ENCODE measurements at regions not wholly inside any gene's neighbourhood (a gene's known extent, or its start where the extent isn't known, plus 50 kb on each side); places are given as distances from the start of the nearest gene placed in this dataset.

DNA sequence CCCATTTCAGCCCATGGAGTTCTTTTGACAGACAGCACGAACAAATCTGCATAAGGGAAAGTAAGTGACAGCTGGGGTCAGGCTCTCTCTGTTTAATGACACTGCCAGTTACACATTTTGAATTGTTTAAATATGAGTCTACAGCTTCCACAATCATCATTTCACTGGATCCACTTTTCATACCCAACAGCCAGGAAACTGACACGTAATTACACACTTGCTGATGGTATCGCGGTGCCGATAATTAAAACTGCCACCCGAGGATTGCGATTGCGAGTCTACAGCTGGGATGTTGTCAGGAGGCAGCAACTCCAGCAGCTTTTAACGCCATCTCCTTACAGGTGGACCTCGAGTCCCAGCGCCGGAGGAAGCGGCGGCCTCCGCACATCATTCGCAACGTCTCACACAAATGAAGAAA lies 230.8 kb upstream of the MGMT start:
- H3K27me3 ChIP-seq (ENCODE audit: insufficient read depth, low read length), result no peaks in the 10 kb centered on the region
- no peaks in the 10 kb centered on the region for H3K36me3 ChIP-seq (ENCODE audit: insufficient read depth, low read length)
- POLR2A ChIA-PET (ENCODE audit: partially characterized antibody), result no interaction called here
- no peak overlapping the region for H3K4me3 ChIP-seq (ENCODE audit: low read length in 2 of 2)
- intact Hi-C loops (cut with micrococcal nuclease), result no loop called here
- CTCF ChIA-PET (ENCODE audit: partially characterized antibody), result no interaction called here
- DNase-seq, result no peak
- no peaks in the 10 kb centered on the region for H3K4me1 ChIP-seq (ENCODE audit: insufficient read depth, low read length)
- no peaks in the 10 kb centered on the region for H3K36me3 Mint-ChIP-seq
- no peaks in the 10 kb centered on the region for H3K9me3 ChIP-seq (ENCODE audit: control insufficient read depth in 1 of 2, low read length in 2 of 2)
- no peak overlapping the region for H3K4me3 Mint-ChIP-seq
- no peak overlapping the region for H3K27ac Mint-ChIP-seq
- H3K4me1 Mint-ChIP-seq, result peaks cover 0 to 2% (median 0%) of the 10 kb centered on the region in 4 donors
- H3K27me3 Mint-ChIP-seq, result no peaks in the 10 kb centered on the region
- H3K9me3 Mint-ChIP-seq, result no peaks in the 10 kb centered on the region
- H3K27ac ChIP-seq (ENCODE audit: low read depth, low read length), result no peak overlapping the region

- no peaks in the 10 kb centered on the region for H3K36me3 Mint-ChIP-seq
- H3K9me3 Mint-ChIP-seq, result no peaks in the 10 kb centered on the region
- Histone ChIP-seq H3K9me3 (ENCODE audit: control insufficient read depth in 1 of 2, low read length in 2 of 2) (no peaks in the 10 kb centered on the region), H3K27me3 (ENCODE audit: insufficient read depth, low read length) (no peaks in the 10 kb centered on the region), H3K4me1 (ENCODE audit: insufficient read depth, low read length) (no peaks in the 10 kb centered on the region), H3K36me3 (ENCODE audit: insufficient read depth, low read length) (no peaks in the 10 kb centered on the region), H3K27ac (ENCODE audit: low read depth, low read length) (no peak overlapping the region), H3K4me3 (ENCODE audit: low read length in 2 of 2) (no peak overlapping the region)
- intact Hi-C loops (cut with micrococcal nuclease), result no loop called here
- CTCF ChIA-PET (ENCODE audit: partially characterized antibody), result no interaction called here
- H3K4me3 Mint-ChIP-seq, result no peak overlapping the region
- no peaks in the 10 kb centered on the region for H3K4me1 Mint-ChIP-seq
- H3K27me3 Mint-ChIP-seq, result peaks cover 0 to 1% of the 10 kb centered on the region in 2 donors
- POLR2A ChIA-PET (ENCODE audit: partially characterized antibody), result no interaction called here
- no peak overlapping the region for H3K27ac Mint-ChIP-seq
- DNase-seq, result no peak
These were observed 225.6 kb upstream of the MGMT start for GRCh38 chr10:129241461-129241860.

DNA sequence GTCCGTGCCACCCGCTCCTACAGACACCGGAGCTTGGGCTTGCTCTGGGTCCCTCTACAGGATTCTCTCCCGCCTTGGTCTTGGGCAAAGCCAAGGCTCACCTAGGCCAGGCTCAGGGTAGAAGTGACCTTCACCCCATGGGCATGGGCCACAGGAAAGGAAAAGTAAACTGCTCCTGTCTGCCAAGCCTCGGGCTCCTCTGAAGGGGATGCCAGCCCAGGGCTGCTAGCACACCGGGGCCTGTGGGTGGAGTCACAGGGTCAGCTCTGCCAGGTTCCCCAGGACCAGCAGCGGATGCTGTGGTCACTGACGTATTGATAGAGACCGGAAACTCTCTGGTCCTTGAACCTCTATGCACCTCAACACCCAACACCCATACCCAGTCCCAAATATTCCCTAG lies 222.7 kb upstream of the MGMT start:
- Histone ChIP-seq H3K36me3 (ENCODE audit: insufficient read depth, low read length) (no peaks in the 10 kb centered on the region), H3K4me3 (ENCODE audit: low read length in 2 of 2) (no peak overlapping the region), H3K9me3 (ENCODE audit: control insufficient read depth in 1 of 2, low read length in 2 of 2) (no peaks in the 10 kb centered on the region), H3K4me1 (ENCODE audit: insufficient read depth, low read length) (no peaks in the 10 kb centered on the region), H3K27me3 (ENCODE audit: insufficient read depth, low read length) (no peaks in the 10 kb centered on the region), H3K27ac (ENCODE audit: low read depth, low read length) (no peak overlapping the region)
- Mint-ChIP-seq H3K27ac (no peak overlapping the region), H3K27me3 (peaks cover 0 to 1% of the 10 kb centered on the region in 2 donors), H3K4me1 (no peaks in the 10 kb centered on the region), H3K4me3 (no peak overlapping the region), H3K9me3 (no peaks in the 10 kb centered on the region), H3K36me3 (no peaks in the 10 kb centered on the region)
- DNase-seq, result no peak
- ChIA-PET POLR2A (ENCODE audit: partially characterized antibody) (no interaction called here), CTCF (ENCODE audit: partially characterized antibody) (no interaction called here)
- intact Hi-C loops (cut with micrococcal nuclease), result no loop called here

DNA sequence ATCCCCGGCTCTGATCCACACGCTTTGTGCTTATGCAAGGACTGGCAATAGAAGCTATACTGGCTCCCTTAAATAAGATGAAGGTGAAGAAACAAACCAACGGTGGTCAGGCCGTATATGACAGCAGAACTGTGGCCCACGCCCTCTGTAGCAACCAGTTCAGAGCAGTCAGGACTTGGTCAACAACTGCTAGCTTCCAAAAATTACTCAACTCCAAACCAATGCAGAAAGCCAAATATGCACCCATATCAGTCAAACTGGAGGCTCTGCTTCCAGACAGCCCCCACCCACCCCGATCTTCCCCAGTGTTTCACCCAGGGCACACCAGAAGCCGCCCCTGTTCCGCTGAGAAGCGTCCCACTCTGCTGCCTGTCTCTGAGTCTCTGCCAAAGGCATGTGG lies 222.3 kb upstream of the MGMT start:
- ChIA-PET CTCF (ENCODE audit: partially characterized antibody) (no interaction called here), POLR2A (ENCODE audit: partially characterized antibody) (no interaction called here)
- DNase-seq, result no peak
- no peaks in the 10 kb centered on the region for H3K4me1 ChIP-seq (ENCODE audit: insufficient read depth, low read length)
- Mint-ChIP-seq H3K27me3 (peaks cover 0 to 1% of the 10 kb centered on the region in 2 donors), H3K4me1 (no peaks in the 10 kb centered on the region), H3K36me3 (no peaks in the 10 kb centered on the region), H3K27ac (no peak overlapping the region), H3K4me3 (no peak overlapping the region), H3K9me3 (no peaks in the 10 kb centered on the region)
- no peak overlapping the region for H3K4me3 ChIP-seq (ENCODE audit: low read length in 2 of 2)
- intact Hi-C loops (cut with micrococcal nuclease), result no loop called here
- H3K27ac ChIP-seq (ENCODE audit: low read depth, low read length), result no peak overlapping the region
- no peaks in the 10 kb centered on the region for H3K9me3 ChIP-seq (ENCODE audit: control insufficient read depth in 1 of 2, low read length in 2 of 2)
- H3K27me3 ChIP-seq (ENCODE audit: insufficient read depth, low read length), result no peaks in the 10 kb centered on the region
- H3K36me3 ChIP-seq (ENCODE audit: insufficient read depth, low read length), result no peaks in the 10 kb centered on the region

DNA sequence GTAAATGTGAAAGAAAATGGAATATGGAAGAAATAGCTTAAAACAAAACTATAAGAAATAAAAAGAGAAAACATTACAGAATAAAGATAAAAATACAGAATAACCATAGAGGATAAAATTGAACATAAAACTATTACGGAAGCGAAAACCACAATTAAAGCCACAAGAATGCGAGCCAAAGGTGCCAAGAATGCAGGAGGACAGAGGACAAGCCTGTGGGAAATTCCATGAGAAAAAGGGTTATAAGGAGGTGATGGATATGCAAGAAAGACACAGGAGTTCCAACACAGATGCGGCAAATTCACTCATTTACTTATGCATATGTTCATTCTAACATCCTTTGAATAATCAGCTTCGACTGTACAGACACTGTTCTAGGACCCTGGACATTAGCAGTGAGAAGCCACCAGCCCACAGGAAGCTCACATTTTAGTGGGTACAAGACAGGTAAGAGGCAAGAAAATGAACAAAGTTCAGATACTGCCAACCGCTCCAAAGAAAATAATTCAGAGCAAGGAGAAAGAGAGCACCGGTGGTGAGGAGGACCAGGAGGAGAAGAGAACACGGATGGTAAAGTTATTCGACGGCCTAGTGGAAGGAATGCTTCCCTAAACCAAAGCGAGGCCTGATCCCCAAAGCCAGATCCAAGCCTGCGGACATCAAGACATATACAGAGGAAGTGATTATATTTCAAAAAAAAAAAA lies 213.7 kb upstream of the MGMT start:
- Mint-ChIP-seq H3K27me3 (peaks cover 0 to 2% of the 10 kb centered on the region in 2 donors), H3K27ac (no peak overlapping the region), H3K36me3 (no peaks in the 10 kb centered on the region), H3K4me1 (no peaks in the 10 kb centered on the region), H3K9me3 (peaks cover 0 to 9% (median 2%) of the 10 kb centered on the region in 8 donors), H3K4me3 (no peak overlapping the region)
- Histone ChIP-seq H3K36me3 (ENCODE audit: insufficient read depth, low read length) (no peaks in the 10 kb centered on the region), H3K27ac (ENCODE audit: low read depth, low read length) (no peak overlapping the region), H3K4me1 (ENCODE audit: insufficient read depth, low read length) (no peaks in the 10 kb centered on the region), H3K27me3 (ENCODE audit: insufficient read depth, low read length) (no peaks in the 10 kb centered on the region), H3K4me3 (ENCODE audit: low read length in 2 of 2) (no peak overlapping the region), H3K9me3 (ENCODE audit: control insufficient read depth in 1 of 2, low read length in 2 of 2) (no peaks in the 10 kb centered on the region)
- DNase-seq, result no peak
- POLR2A ChIA-PET (ENCODE audit: partially characterized antibody), result no interaction called here
- intact Hi-C loops (cut with micrococcal nuclease), result no loop called here
- CTCF ChIA-PET (ENCODE audit: partially characterized antibody), result no interaction called here

- no peak for DNase-seq
- Histone ChIP-seq H3K36me3 (ENCODE audit: insufficient read depth, low read length) (no peaks in the 10 kb centered on the region), H3K4me1 (ENCODE audit: insufficient read depth, low read length) (no peaks in the 10 kb centered on the region), H3K27ac (ENCODE audit: low read depth, low read length) (no peak overlapping the region), H3K9me3 (ENCODE audit: control insufficient read depth in 1 of 2, low read length in 2 of 2) (no peaks in the 10 kb centered on the region), H3K4me3 (ENCODE audit: low read length in 2 of 2) (no peak overlapping the region), H3K27me3 (ENCODE audit: insufficient read depth, low read length) (no peaks in the 10 kb centered on the region)
- POLR2A ChIA-PET (ENCODE audit: partially characterized antibody), result no interaction called here
- CTCF ChIA-PET (ENCODE audit: partially characterized antibody), result no interaction called here
- H3K27me3 Mint-ChIP-seq, result peaks cover 0 to 2% of the 10 kb centered on the region in 2 donors
- no peak overlapping the region for H3K4me3 Mint-ChIP-seq
- no peaks in the 10 kb centered on the region for H3K4me1 Mint-ChIP-seq
- H3K27ac Mint-ChIP-seq, result no peak overlapping the region
- H3K9me3 Mint-ChIP-seq, result peaks cover 0 to 9% (median 2%) of the 10 kb centered on the region in 8 donors
- H3K36me3 Mint-ChIP-seq, result no peaks in the 10 kb centered on the region
- intact Hi-C loops (cut with micrococcal nuclease), result no loop called here
These were observed 213.2 kb upstream of the MGMT start for GRCh38 chr10:129253865-129254179.

- no peaks in the 10 kb centered on the region for H3K4me1 Mint-ChIP-seq
- intact Hi-C loops (cut with micrococcal nuclease), result no loop called here
- no peaks in the 10 kb centered on the region for H3K36me3 Mint-ChIP-seq
- no peak overlapping the region for H3K27ac ChIP-seq (ENCODE audit: low read depth, low read length)
- no peaks in the 10 kb centered on the region for H3K9me3 ChIP-seq (ENCODE audit: control insufficient read depth in 1 of 2, low read length in 2 of 2)
- H3K4me3 ChIP-seq (ENCODE audit: low read length in 2 of 2), result no peak overlapping the region
- H3K4me1 ChIP-seq (ENCODE audit: insufficient read depth, low read length), result no peaks in the 10 kb centered on the region
- no peak for DNase-seq
- CTCF ChIA-PET (ENCODE audit: partially characterized antibody), result interaction anchor here (0.9 kb wide), 1 partner anchor 9 kb away, joined by 3 read pairs; no protein-coding TSS in a partner anchor
- no peaks in the 10 kb centered on the region for H3K36me3 ChIP-seq (ENCODE audit: insufficient read depth, low read length)
- POLR2A ChIA-PET (ENCODE audit: partially characterized antibody), result no interaction called here
- H3K27me3 ChIP-seq (ENCODE audit: insufficient read depth, low read length), result no peaks in the 10 kb centered on the region
- no peak overlapping the region for H3K4me3 Mint-ChIP-seq
- peaks cover 0 to 2% (median 0%) of the 10 kb centered on the region in 8 donors for H3K9me3 Mint-ChIP-seq
- no peak overlapping the region for H3K27ac Mint-ChIP-seq
- H3K27me3 Mint-ChIP-seq, result no peaks in the 10 kb centered on the region
These were observed 208.6 kb upstream of the MGMT start for GRCh38 chr10:129258283-129258923.

Data from CD4-positive, alpha-beta memory T cell (primary cell).